ENCODE measurements at regions not wholly inside any gene's neighbourhood (a gene's known extent, or its start where the extent isn't known, plus 50 kb on each side); places are given as distances from the start of the nearest gene placed in this dataset.

DNA sequence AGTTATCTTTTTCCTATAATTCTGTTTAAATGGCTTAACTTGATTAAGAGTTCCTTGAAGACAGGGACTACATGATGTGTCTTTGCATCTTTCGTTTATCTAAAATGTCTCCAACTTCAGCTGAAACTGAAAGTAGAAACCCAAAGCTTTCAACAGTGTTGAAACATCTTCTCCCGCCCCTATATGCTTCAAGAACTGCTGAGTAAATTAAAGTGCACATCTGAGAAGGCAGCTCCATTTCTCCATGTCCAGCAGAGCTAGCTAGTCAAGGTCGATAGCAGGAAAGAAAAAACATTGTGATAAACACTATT lies 185.7 kb upstream of the TBL1X start:
- TF ChIP-seq, protein P1, sequence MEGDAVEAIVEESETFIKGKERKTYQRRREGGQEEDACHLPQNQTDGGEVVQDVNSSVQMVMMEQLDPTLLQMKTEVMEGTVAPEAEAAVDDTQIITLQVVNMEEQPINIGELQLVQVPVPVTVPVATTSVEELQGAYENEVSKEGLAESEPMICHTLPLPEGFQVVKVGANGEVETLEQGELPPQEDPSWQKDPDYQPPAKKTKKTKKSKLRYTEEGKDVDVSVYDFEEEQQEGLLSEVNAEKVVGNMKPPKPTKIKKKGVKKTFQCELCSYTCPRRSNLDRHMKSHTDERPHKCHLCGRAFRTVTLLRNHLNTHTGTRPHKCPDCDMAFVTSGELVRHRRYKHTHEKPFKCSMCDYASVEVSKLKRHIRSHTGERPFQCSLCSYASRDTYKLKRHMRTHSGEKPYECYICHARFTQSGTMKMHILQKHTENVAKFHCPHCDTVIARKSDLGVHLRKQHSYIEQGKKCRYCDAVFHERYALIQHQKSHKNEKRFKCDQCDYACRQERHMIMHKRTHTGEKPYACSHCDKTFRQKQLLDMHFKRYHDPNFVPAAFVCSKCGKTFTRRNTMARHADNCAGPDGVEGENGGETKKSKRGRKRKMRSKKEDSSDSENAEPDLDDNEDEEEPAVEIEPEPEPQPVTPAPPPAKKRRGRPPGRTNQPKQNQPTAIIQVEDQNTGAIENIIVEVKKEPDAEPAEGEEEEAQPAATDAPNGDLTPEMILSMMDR (optimal IDR thresholded peaks at IDR 0.05 in 1 of 3, IDR thresholded peaks at IDR 0.05 in 1 of 3, conservative IDR thresholded peaks at IDR 0.05 in 1 of 3; ENCODE audit: extremely low read depth in 1 of 3, insufficient read depth in 2 of 3, low read length in 3 of 3), result no peak
- TF ChIP-seq EZH2 (IDR thresholded peaks at IDR 0.05; ENCODE audit: low read length), result no peak

All from keratinocyte (primary cell).